CD4-positive, alpha-beta T cell (primary cell): ENCODE measurements at regions not wholly inside any gene's neighbourhood (a gene's known extent, or its start where the extent isn't known, plus 50 kb on each side); places are given as distances from the start of the nearest gene placed in this dataset.

ENCODE experiments used
- ATAC-seq: fragments of 200-7000 bp; cut with Tn5 transposase; one replicate; pipeline ENCODE4 v1.10.0; 2022; ENCODE audit warnings: mild to moderate bottlenecking; ENCODE audit not compliant: poor library complexity
- CTCF ChIA-PET: fragments of 350-600 bp; sonication (Branson Sonifier 250); formaldehyde crosslinking; loops from one replicate; lab custom pipeline; 2021; ENCODE audit warnings: antibody characterized with exemption, inconsistent platforms; lab: Charles Lee
- POLR2A ChIA-PET: fragments of 350-600 bp; sonication (Branson Sonifier 250); formaldehyde crosslinking; loops from one replicate; lab custom pipeline; 2021; ENCODE audit warnings: antibody characterized with exemption, inconsistent platforms; lab: Charles Lee
- DNase-seq, 14 experiments: peaks; one replicate each; pipeline ENCODE4 v3.0.0-alpha.2; 2013 to 2020; ENCODE audit warnings: mixed read lengths in 2 of 14
- H3K27ac ChIP-seq, 2 donors: one replicate each; pipeline versions ENCODE4 v1.5.1 to v1.7.0; 2013; ENCODE audit warnings: low read length in 2 of 2, low read depth in 1 of 2, mild to moderate bottlenecking in 1 of 2
- H3K27me3 ChIP-seq, 2 experiments: 1 replicate in 1 of 2; 2 replicates in 1 of 2; pipeline versions ENCODE4 v1.6.1 to v1.7.0; 2013; ENCODE audit warnings: low read length in 2 of 2, control low read depth in 1 of 2, mild to moderate bottlenecking in 1 of 2, moderate library complexity in 1 of 2; ENCODE audit not compliant: insufficient read depth in 2 of 2, control insufficient read depth in 1 of 2
- H3K36me3 ChIP-seq: one replicate; pipeline ENCODE4 v1.6.1; 2013; ENCODE audit warnings: low read length, control low read depth; ENCODE audit not compliant: insufficient read depth
- H3K4me1 ChIP-seq: one replicate; pipeline ENCODE4 v1.6.1; 2013; ENCODE audit warnings: low read length, control low read depth; ENCODE audit not compliant: insufficient read depth
- H3K4me3 ChIP-seq: one replicate; pipeline ENCODE4 v1.5.1; 2013; ENCODE audit warnings: mild to moderate bottlenecking, low read length, moderate library complexity
- H3K9me3 ChIP-seq, 2 experiments: 1 replicate in 1 of 2; 2 replicates in 1 of 2; pipeline versions ENCODE4 v1.6.1 to v1.7.0; 2013; ENCODE audit warnings: low read length in 2 of 2, mild to moderate bottlenecking in 2 of 2, control low read depth in 1 of 2, moderate library complexity in 1 of 2; ENCODE audit not compliant: control insufficient read depth in 1 of 2, insufficient read depth in 1 of 2
- H3K27ac Mint-ChIP-seq: one replicate; pipeline ENCODE4 v1.8.0; 2020; ENCODE audit warnings: mixed read lengths
- H3K27me3 Mint-ChIP-seq: one replicate; pipeline ENCODE4 v1.8.0; 2021; ENCODE audit warnings: mixed read lengths
- H3K36me3 Mint-ChIP-seq: one replicate; pipeline ENCODE4 v1.8.0; 2021; ENCODE audit warnings: low read depth, mixed read lengths
- H3K4me1 Mint-ChIP-seq: one replicate; pipeline ENCODE4 v1.8.0; 2021; ENCODE audit warnings: low read depth, mixed read lengths
- H3K4me3 Mint-ChIP-seq: one replicate; pipeline ENCODE4 v1.8.0; 2020; ENCODE audit warnings: mild to moderate bottlenecking, mixed read lengths
- H3K9me3 Mint-ChIP-seq: one replicate; pipeline ENCODE4 v1.8.0; 2020; ENCODE audit warnings: mixed read lengths
- CTCF ChIP-seq: fragments of 200-600 bp; IDR thresholded peaks from one replicate; pipeline ENCODE4 v1.8.0; 2022; ENCODE audit warnings: antibody characterized with exemption, mild to moderate bottlenecking
- intact Hi-C, 2 experiments: fragments of 100-400 bp; cut with DNase I in 1 of 2; cut with micrococcal nuclease in 1 of 2; formaldehyde crosslinking; loops; one replicate each; pipeline versions ENCODE4 v1.15.1 to v1.9.0; 2023 to 2025; cut with DNase I, micrococcal nuclease

GRCh38 chrX:39703307-39703706 lies 394.5 kb downstream of the BCOR start:
- Histone ChIP-seq H3K36me3 (no peaks in the 10 kb centered on the region), H3K9me3 (no peaks in the 10 kb centered on the region), H3K4me1 (no peaks in the 10 kb centered on the region), H3K27me3 (no peaks in the 10 kb centered on the region), H3K4me3 (no peak overlapping the region), H3K27ac (no peak overlapping the region)
- H3K27me3 Mint-ChIP-seq: no peaks in the 10 kb centered on the region
- no peaks in the 10 kb centered on the region for H3K9me3 Mint-ChIP-seq
- no peak for ATAC-seq
- TF ChIP-seq CTCF: no peak
- POLR2A ChIA-PET: no interaction called here
- no peaks in the 10 kb centered on the region for H3K4me1 Mint-ChIP-seq
- DNase-seq: no peak
- intact Hi-C loops: no loop called here
- no peak overlapping the region for H3K27ac Mint-ChIP-seq
- H3K36me3 Mint-ChIP-seq: no peaks in the 10 kb centered on the region
- CTCF ChIA-PET: no interaction called here
- no peak overlapping the region for H3K4me3 Mint-ChIP-seq

DNA sequence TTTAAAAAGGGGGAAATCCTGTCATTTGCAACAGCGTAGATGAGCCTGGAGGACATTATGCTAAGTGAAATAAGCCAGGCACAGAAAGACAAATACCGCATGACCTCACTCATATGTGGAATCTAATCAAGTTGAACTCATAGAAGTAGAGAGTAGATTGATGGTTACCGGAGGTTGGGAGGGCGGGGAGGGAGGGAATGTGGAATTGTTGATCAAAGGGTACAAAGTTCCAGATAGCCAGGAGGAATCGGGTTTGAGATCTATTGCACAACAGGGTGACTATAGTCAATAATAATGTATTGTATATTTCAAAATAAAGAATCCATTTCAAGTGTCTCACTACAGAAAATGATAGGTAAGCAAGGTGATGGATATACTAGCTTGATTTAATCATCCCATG lies 393.2 kb downstream of the BCOR start:
- Histone ChIP-seq H3K4me3 (no peak overlapping the region), H3K9me3 (no peaks in the 10 kb centered on the region), H3K4me1 (no peaks in the 10 kb centered on the region), H3K27ac (no peak overlapping the region), H3K27me3 (no peaks in the 10 kb centered on the region), H3K36me3 (no peaks in the 10 kb centered on the region)
- ATAC-seq (no peak), DNase-seq (no peak)
- CTCF ChIA-PET: no interaction called here
- Mint-ChIP-seq H3K4me3 (no peak overlapping the region), H3K4me1 (no peaks in the 10 kb centered on the region), H3K36me3 (no peaks in the 10 kb centered on the region), H3K27me3 (no peaks in the 10 kb centered on the region), H3K27ac (no peak overlapping the region), H3K9me3 (no peaks in the 10 kb centered on the region)
- intact Hi-C loops: no loop called here
- POLR2A ChIA-PET: no interaction called here
- TF ChIP-seq CTCF: no peak

GRCh38 chrX:39705290-39705689 lies 392.5 kb downstream of the BCOR start:
- H3K27ac Mint-ChIP-seq: no peak overlapping the region
- no peak overlapping the region for H3K4me3 Mint-ChIP-seq
- H3K9me3 ChIP-seq: no peaks in the 10 kb centered on the region
- no peaks in the 10 kb centered on the region for H3K36me3 ChIP-seq
- H3K27ac ChIP-seq: no peak overlapping the region
- H3K9me3 Mint-ChIP-seq: no peaks in the 10 kb centered on the region
- no peaks in the 10 kb centered on the region for H3K27me3 Mint-ChIP-seq
- DNase-seq: no peak
- H3K4me1 ChIP-seq: no peaks in the 10 kb centered on the region
- no peaks in the 10 kb centered on the region for H3K4me1 Mint-ChIP-seq
- intact Hi-C loops: no loop called here
- ATAC-seq: no peak
- H3K36me3 Mint-ChIP-seq: no peaks in the 10 kb centered on the region
- CTCF ChIA-PET: no interaction called here
- TF ChIP-seq CTCF: no peak
- no peaks in the 10 kb centered on the region for H3K27me3 ChIP-seq
- no peak overlapping the region for H3K4me3 ChIP-seq
- POLR2A ChIA-PET: no interaction called here
